ENCODE measurements at regions not wholly inside any gene's neighbourhood (a gene's known extent, or its start where the extent isn't known, plus 50 kb on each side); places are given as distances from the start of the nearest gene placed in this dataset.
"Not testable (repeated sequence)": the region's sequence is repeated elsewhere in the genome, so short reads cannot be mapped to it uniquely, and the experiment has no call there.

DNA sequence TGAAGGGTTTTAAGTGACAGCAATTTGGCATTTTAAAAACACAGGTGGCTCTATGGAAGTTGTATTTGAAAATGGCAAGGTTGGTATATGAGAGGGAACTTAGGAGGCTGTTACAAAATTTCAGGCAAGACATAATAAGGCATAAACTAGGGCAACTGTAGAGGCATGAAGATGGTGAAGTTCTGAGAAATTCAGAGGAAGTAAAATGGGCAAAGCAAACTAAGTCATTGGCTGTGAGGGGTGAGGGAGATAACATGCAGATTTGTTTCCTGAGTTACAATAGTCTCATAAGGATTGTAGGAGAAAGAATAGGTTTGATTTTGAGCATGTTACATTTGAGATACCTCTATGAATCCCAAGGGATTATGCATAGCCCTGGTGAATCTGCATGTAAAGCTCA lies 302.9 kb upstream of the ARHGEF26 start:
- no peak overlapping the region for H2BK12ac ChIP-seq (ENCODE audit: low read length)
- H3K4ac ChIP-seq (ENCODE audit: low read depth, low read length): no peak overlapping the region
- no peak overlapping the region for H3K4me3 ChIP-seq (ENCODE audit: low read depth, low read length)
- H3K23ac ChIP-seq (ENCODE audit: low read length): no peak overlapping the region
- no peaks in the 10 kb centered on the region for H3K79me2 ChIP-seq (ENCODE audit: control insufficient read depth, insufficient read depth, low read length, poor library complexity)
- H3K18ac ChIP-seq (ENCODE audit: low read length): no peak overlapping the region
- H3K36me3 ChIP-seq (ENCODE audit: control insufficient read depth in 1 of 2, insufficient read depth in 2 of 2, low read length in 2 of 2): no peaks in the 10 kb centered on the region
- no peak overlapping the region for H3K9ac ChIP-seq (ENCODE audit: low read length)
- no peak overlapping the region for H3K27ac ChIP-seq (ENCODE audit: low read depth, low read length)
- H2AFZ ChIP-seq (ENCODE audit: insufficient read depth, low read length, poor library complexity): no peak overlapping the region
- H3K79me1 ChIP-seq (ENCODE audit: low read length): no peaks in the 10 kb centered on the region
- no peak overlapping the region for H4K91ac ChIP-seq (ENCODE audit: low read depth, low read length)
- H3K27me3 ChIP-seq (ENCODE audit: insufficient read depth, low read length): no peaks in the 10 kb centered on the region
- H4K12ac ChIP-seq (ENCODE audit: low read depth, low read length): no peak overlapping the region
- no peak overlapping the region for H3K14ac ChIP-seq (ENCODE audit: low read length)
- no peak overlapping the region for H2AK5ac ChIP-seq (ENCODE audit: low read length)
- no peaks in the 10 kb centered on the region for H3K4me1 ChIP-seq (ENCODE audit: control insufficient read depth in 1 of 2, insufficient read depth in 2 of 2, low read length in 2 of 2)
- no peak overlapping the region for H3K4me2 ChIP-seq (ENCODE audit: low read length)
- H2BK120ac ChIP-seq (ENCODE audit: insufficient read depth, low read length, poor library complexity): no peak overlapping the region
- no peak overlapping the region for H2BK5ac ChIP-seq (ENCODE audit: low read depth, low read length, poor library complexity)
- DNase-seq: no peak
- H4K8ac ChIP-seq (ENCODE audit: low read depth, low read length): no peak overlapping the region
- H3K9me3 ChIP-seq (ENCODE audit: insufficient read depth, low read depth, low read length): no peaks in the 10 kb centered on the region

DNA sequence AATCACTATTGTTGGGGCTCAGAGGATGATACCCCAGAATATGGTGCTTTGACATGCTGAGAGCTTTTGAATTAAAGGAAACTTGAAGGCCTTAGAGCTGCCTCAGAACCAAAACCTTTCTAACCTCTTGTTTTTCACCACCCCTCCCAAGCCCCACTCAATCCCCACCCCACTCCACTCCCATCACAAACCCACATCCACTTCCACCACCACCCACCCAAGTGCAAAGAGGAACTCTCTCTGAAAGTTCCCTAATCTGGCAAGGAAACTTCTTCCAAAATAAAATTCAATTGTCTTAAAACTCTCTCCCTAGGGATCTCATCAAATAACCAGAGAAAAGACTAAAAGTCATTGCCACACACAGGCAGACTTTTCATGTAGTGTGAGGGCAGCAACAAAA lies 301.2 kb upstream of the ARHGEF26 start:
- Histone ChIP-seq H3K18ac (ENCODE audit: low read length) (no peak overlapping the region), H3K4me3 (ENCODE audit: low read depth, low read length) (no peak overlapping the region), H3K36me3 (ENCODE audit: control insufficient read depth in 1 of 2, insufficient read depth in 2 of 2, low read length in 2 of 2) (no peaks in the 10 kb centered on the region), H3K4ac (ENCODE audit: low read depth, low read length) (no peak overlapping the region), H4K91ac (ENCODE audit: low read depth, low read length) (no peak overlapping the region), H4K8ac (ENCODE audit: low read depth, low read length) (no peak overlapping the region), H3K9ac (ENCODE audit: low read length) (no peak overlapping the region), H3K27ac (ENCODE audit: low read depth, low read length) (no peak overlapping the region), H3K4me2 (ENCODE audit: low read length) (no peak overlapping the region), H3K23ac (ENCODE audit: low read length) (no peak overlapping the region), H2AFZ (ENCODE audit: insufficient read depth, low read length, poor library complexity) (no peak overlapping the region), H4K12ac (ENCODE audit: low read depth, low read length) (no peak overlapping the region), H2BK5ac (ENCODE audit: low read depth, low read length, poor library complexity) (no peak overlapping the region), H3K4me1 (ENCODE audit: control insufficient read depth in 1 of 2, insufficient read depth in 2 of 2, low read length in 2 of 2) (no peaks in the 10 kb centered on the region), H2AK5ac (ENCODE audit: low read length) (no peak overlapping the region), H2BK120ac (ENCODE audit: insufficient read depth, low read length, poor library complexity) (no peak overlapping the region), H3K79me1 (ENCODE audit: low read length) (no peaks in the 10 kb centered on the region), H3K79me2 (ENCODE audit: control insufficient read depth, insufficient read depth, low read length, poor library complexity) (no peaks in the 10 kb centered on the region), H3K14ac (ENCODE audit: low read length) (no peak overlapping the region), H3K9me3 (ENCODE audit: insufficient read depth, low read depth, low read length) (no peaks in the 10 kb centered on the region), H2BK12ac (ENCODE audit: low read length) (no peak overlapping the region), H3K27me3 (ENCODE audit: insufficient read depth, low read length) (no peaks in the 10 kb centered on the region)
- no peak for DNase-seq

DNA sequence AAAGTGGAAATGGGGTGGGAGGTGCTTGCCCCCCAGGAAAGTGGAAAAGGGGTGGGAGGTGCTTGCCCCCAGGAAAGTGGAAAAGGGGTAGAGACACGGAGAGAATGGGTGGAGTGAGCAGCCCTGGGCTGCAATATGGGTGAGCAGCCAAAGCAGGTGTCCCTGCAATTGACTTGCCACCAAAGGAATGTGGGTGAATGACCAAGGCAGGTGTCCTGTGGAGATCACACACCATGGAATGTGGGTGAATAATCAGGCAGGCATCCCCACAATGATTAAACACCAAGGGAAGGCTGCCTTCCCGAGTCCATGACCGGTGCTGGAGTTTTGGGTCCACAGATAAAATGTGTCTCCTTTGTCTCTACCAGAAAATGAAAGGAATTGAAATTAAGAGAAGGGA lies 292.8 kb upstream of the ARHGEF26 start:
- not testable (repeated sequence) for H3K4me2 ChIP-seq (ENCODE audit: low read length); H3K23ac ChIP-seq (ENCODE audit: low read length); H3K79me1 ChIP-seq (ENCODE audit: low read length); H3K79me2 ChIP-seq (ENCODE audit: control insufficient read depth, insufficient read depth, low read length, poor library complexity); H2BK5ac ChIP-seq (ENCODE audit: low read depth, low read length, poor library complexity); H2BK120ac ChIP-seq (ENCODE audit: insufficient read depth, low read length, poor library complexity); H3K27ac ChIP-seq (ENCODE audit: low read depth, low read length); H2AFZ ChIP-seq (ENCODE audit: insufficient read depth, low read length, poor library complexity); H4K12ac ChIP-seq (ENCODE audit: low read depth, low read length); H3K4ac ChIP-seq (ENCODE audit: low read depth, low read length); H3K4me3 ChIP-seq (ENCODE audit: low read depth, low read length); H3K27me3 ChIP-seq (ENCODE audit: insufficient read depth, low read length); H3K18ac ChIP-seq (ENCODE audit: low read length); DNase-seq; H4K8ac ChIP-seq (ENCODE audit: low read depth, low read length); H4K91ac ChIP-seq (ENCODE audit: low read depth, low read length); H3K4me1 ChIP-seq (ENCODE audit: control insufficient read depth in 1 of 2, insufficient read depth in 2 of 2, low read length in 2 of 2); H3K36me3 ChIP-seq (ENCODE audit: control insufficient read depth in 1 of 2, insufficient read depth in 2 of 2, low read length in 2 of 2); H2AK5ac ChIP-seq (ENCODE audit: low read length); H2BK12ac ChIP-seq (ENCODE audit: low read length); H3K9me3 ChIP-seq (ENCODE audit: insufficient read depth, low read depth, low read length); H3K14ac ChIP-seq (ENCODE audit: low read length); H3K9ac ChIP-seq (ENCODE audit: low read length)
- WGBS (ENCODE audit: extremely low coverage, insufficient coverage, insufficient read length): no CpG with 5 or more reads among the region's 3 CpGs

DNA sequence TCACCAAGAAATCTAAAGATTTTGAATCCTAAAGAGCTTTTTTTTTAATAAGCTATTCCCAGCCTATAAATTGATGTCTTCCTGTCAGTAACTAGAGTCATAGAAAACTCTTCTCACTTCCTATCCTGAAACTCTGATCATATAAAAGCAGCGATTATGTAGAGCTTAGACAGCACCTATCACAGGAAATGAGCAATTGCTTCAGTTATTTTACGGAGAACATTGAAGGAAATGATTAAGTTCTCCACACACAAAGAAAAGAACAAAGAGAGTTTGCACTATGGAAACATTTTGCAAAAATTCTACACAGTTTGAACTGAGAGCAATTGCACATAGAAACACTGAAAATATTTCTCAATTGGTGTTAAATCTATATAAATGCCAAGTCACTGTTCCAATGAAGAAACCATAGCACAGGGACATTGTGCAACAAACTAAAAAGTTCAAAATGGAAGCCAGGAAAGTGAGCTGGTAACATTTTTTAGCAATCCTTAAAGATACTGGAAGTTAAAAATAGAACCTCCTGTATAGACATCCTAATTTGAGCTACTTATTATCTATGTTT lies 291.5 kb upstream of the ARHGEF26 start:
- Histone ChIP-seq H4K12ac (ENCODE audit: low read depth, low read length) (no peak overlapping the region), H3K9ac (ENCODE audit: low read length) (no peak overlapping the region)

More for the DNA sequence above, 291.5 kb upstream of the ARHGEF26 start:
- no peak overlapping the region for H4K8ac ChIP-seq (ENCODE audit: low read depth, low read length)
- no peaks in the 10 kb centered on the region for H3K36me3 ChIP-seq (ENCODE audit: control insufficient read depth in 1 of 2, insufficient read depth in 2 of 2, low read length in 2 of 2)
- H4K91ac ChIP-seq (ENCODE audit: low read depth, low read length): no peak overlapping the region
- H3K4me1 ChIP-seq (ENCODE audit: control insufficient read depth in 1 of 2, insufficient read depth in 2 of 2, low read length in 2 of 2): no peaks in the 10 kb centered on the region
- no peaks in the 10 kb centered on the region for H3K79me1 ChIP-seq (ENCODE audit: low read length)
- no peak overlapping the region for H3K14ac ChIP-seq (ENCODE audit: low read length)
- no peak overlapping the region for H2AK5ac ChIP-seq (ENCODE audit: low read length)
- no peaks in the 10 kb centered on the region for H3K9me3 ChIP-seq (ENCODE audit: insufficient read depth, low read depth, low read length)
- no peak overlapping the region for H2BK120ac ChIP-seq (ENCODE audit: insufficient read depth, low read length, poor library complexity)
- no peak overlapping the region for H3K23ac ChIP-seq (ENCODE audit: low read length)
- no CpG with 5 or more reads among the region's 2 CpGs for WGBS (ENCODE audit: extremely low coverage, insufficient coverage, insufficient read length)
- H3K4me2 ChIP-seq (ENCODE audit: low read length): no peak overlapping the region
- no peak overlapping the region for H2AFZ ChIP-seq (ENCODE audit: insufficient read depth, low read length, poor library complexity)
- no peaks in the 10 kb centered on the region for H3K27me3 ChIP-seq (ENCODE audit: insufficient read depth, low read length)
- no peak overlapping the region for H2BK12ac ChIP-seq (ENCODE audit: low read length)
- H3K4ac ChIP-seq (ENCODE audit: low read depth, low read length): no peak overlapping the region
- H3K79me2 ChIP-seq (ENCODE audit: control insufficient read depth, insufficient read depth, low read length, poor library complexity): no peaks in the 10 kb centered on the region
- no peak overlapping the region for H3K4me3 ChIP-seq (ENCODE audit: low read depth, low read length)
- DNase-seq: no peak
- H2BK5ac ChIP-seq (ENCODE audit: low read depth, low read length, poor library complexity): no peak overlapping the region
- no peak overlapping the region for H3K18ac ChIP-seq (ENCODE audit: low read length)
- H3K27ac ChIP-seq (ENCODE audit: low read depth, low read length): no peak overlapping the region

Measured in trophoblast cell (in vitro differentiated cells and primary cell).